GM12865 (cell line): ENCODE measurements at regions not wholly inside any gene's neighbourhood (a gene's known extent, or its start where the extent isn't known, plus 50 kb on each side); places are given as distances from the start of the nearest gene placed in this dataset.

Experiments used
- DNase-seq: peaks from one replicate; pipeline ENCODE4 v3.0.0; 2010; ENCODE audit warnings: low read depth
- H3K4me3 ChIP-seq: 2 replicates; pipeline ENCODE4 v1.5.1; 2011; ENCODE audit warnings: mild to moderate bottlenecking, low read depth, low read length, control low read depth
- TF ChIP-seq, protein P1 (sequence below): IDR thresholded peaks from 2 replicates; pipeline ENCODE4 v1.5.1; 2011; ENCODE audit warnings: low read length, control low read depth, low read depth, inconsistent platforms; ENCODE audit not compliant: insufficient read depth; ENCODE audit errors: missing control alignments

DNA sequence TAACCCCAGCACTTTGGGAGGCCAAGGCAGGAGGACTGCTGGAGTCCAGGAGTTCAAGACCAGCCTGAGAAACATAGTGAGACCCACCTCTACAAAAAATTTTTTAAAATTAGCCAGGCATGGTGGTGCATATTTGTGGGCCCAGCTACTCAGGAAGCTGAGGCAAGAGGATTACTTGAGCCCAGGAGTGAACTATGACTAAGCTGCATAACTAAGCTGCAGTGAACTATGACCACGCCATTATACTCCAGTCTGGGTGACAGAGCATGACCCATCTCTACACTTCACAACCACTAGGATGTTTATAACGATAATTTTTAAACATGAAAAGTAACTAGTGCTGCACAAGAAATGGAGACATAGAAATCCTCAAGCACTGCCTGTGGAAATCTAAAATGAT, 352.7 kb upstream of the SGCG start:
- peak; percentile 47 for DNase-seq
- TF ChIP-seq, protein P1, sequence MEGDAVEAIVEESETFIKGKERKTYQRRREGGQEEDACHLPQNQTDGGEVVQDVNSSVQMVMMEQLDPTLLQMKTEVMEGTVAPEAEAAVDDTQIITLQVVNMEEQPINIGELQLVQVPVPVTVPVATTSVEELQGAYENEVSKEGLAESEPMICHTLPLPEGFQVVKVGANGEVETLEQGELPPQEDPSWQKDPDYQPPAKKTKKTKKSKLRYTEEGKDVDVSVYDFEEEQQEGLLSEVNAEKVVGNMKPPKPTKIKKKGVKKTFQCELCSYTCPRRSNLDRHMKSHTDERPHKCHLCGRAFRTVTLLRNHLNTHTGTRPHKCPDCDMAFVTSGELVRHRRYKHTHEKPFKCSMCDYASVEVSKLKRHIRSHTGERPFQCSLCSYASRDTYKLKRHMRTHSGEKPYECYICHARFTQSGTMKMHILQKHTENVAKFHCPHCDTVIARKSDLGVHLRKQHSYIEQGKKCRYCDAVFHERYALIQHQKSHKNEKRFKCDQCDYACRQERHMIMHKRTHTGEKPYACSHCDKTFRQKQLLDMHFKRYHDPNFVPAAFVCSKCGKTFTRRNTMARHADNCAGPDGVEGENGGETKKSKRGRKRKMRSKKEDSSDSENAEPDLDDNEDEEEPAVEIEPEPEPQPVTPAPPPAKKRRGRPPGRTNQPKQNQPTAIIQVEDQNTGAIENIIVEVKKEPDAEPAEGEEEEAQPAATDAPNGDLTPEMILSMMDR = no peak
- H3K4me3 ChIP-seq = no peak overlapping the region

DNA sequence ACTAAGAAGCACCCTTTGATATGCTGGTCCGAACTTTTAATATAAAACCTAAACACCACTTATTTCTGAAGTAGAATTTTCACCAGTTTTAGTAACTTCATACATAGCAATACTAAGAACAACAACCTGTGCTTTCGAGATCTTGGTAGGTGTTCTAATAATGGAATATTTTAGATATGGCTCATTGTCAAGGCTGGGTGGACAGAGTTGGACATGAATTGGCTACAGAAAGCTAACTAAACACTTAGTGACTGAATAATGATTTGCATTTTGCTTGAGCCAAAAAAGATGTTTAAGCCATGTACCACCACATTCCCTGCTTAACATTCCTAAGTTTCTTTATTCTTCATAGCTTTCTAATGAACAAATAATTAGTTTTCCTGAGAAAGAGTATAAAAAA, 344.3 kb upstream of the SGCG start:
- DNase-seq = no peak
- no peak overlapping the region for H3K4me3 ChIP-seq
- TF ChIP-seq, protein P1 = no peak

DNA sequence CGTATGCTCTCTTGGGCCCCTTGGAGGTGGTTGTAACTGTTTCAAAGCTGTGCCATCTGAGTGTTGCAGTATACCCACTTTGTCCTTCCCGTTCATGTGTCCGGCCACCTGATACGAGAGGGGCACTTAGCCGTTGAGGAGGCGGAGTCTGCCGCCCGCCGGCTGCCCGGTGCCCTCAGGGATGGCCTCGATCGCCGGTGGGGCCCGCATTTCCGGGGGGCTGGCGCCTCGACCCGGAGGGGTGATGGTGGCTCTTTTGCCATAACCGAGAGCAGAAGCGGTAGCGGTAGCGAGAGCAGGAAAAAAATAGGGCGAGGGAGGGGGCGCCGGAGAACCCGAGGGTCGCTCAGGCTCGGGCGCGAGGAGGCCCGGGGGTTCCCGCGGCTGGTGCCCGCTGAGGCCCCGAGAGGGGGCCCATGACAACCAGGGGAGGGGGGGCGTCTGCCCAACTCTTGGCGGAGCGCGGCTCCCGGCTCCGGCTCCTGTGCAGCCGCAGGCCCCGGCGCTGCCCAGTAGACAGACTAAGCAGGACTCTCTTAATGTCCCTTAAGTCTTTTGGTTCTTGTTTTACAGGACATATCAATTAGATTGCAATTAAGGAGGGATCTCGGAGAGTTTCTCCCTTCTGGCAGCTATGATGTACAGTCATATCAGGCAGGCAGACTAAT, 342.7 kb upstream of the SGCG start:
- no peak overlapping the region for H3K4me3 ChIP-seq
- TF ChIP-seq, protein P1 = no peak
- DNase-seq = no peak

DNA sequence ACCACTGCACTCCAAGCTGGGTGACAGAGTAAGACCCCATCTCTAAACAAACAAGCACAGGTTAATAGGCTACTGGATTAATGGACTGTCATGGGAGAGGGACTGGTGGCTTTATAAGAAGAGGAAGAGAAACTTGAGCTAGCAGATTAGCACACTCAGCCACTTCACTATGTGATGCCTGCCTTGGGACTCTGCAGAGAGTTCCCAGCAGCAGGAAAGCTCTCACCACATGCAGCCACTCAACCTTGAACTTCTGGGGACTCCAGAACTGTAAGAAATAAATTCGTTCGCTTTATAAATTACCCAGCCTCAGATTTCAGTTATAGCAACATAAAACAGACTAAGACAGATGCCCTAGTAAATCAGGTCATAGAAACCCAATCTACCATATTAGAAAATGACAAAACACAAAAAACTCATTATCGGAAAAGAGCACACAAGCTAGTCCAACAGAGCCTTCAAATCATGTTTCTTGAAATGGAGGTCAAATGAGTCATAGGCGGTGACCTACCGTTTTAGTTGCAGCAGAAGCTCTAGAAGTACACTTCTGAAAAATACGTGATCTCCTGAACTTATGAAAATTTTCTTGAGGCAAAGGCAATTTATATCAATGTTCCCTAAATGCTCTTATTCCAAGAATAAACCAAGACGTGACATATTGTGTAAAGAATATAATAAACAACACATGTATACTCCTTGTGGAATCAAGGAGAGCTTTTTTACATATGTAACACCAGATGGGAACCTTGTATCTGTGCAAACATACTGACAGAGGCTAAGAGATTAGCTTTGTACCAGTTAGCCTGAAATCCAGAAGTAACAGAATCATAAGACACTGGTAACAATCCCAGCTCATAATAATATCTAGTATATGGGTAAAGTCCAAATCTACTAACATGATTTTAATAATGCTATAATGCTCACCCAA, 340.9 kb upstream of the SGCG start:
- H3K4me3 ChIP-seq = no peak overlapping the region
- TF ChIP-seq, protein P1 = no peak
- DNase-seq = peak; percentile 2

DNA sequence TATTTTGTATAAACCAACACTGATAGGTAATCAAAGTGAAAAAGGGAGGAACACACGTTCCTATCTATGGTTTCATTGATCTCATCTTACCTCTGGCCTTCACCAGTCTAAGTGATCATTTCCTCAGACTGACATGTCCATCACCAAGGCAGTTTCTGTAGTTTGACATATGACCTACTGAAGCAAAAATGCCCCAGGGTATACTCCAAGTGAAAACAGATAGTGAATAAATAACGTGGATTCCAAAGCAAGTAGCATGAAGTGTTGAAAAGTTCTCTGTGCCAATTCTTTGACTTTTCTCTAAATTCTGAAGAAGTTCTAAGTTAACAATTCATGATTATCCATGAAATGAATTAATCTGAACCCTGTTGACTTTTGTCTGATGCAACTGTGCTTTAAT, 334.2 kb upstream of the SGCG start:
- TF ChIP-seq, protein P1 = no peak
- DNase-seq = no peak
- H3K4me3 ChIP-seq = no peak overlapping the region

DNA sequence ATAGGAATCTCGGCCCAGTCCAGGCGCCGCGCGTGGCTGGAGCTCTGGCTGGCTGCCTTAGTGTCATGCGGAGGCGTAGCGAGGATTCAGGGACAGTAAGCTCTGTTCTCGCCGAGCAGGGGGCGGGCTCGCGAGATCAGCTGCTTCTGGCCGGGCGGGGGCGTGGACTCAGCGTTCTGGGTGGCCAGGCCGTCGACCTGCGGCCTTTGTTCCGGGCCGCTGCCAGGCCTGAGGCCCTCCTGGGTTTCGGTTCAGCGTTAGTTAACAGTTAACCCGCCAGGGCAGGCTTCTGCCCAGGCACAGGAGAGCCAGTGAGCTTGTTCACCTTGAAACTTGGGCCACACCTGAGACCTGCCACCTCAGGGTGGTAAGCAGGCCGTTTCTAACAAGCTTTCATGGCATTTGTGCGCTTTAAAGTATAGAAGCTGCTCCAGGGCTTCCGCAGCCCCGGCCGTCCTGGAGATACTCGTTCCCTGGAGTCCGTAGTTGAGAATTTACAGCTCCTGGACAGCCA, 332.2 kb upstream of the SGCG start:
- DNase-seq = no peak
- TF ChIP-seq, protein P1 = no peak

More for the DNA sequence above, 332.2 kb upstream of the SGCG start:
- H3K4me3 ChIP-seq = no peak overlapping the region
